GM19025 (cell line): ENCODE measurements at regions not wholly inside any gene's neighbourhood (a gene's known extent, or its start where the extent isn't known, plus 50 kb on each side); places are given as distances from the start of the nearest gene placed in this dataset.

Source experiments
- ATAC-seq: cut with Tn5 transposase; IDR thresholded peaks from one replicate; pipeline ENCODE4 v1.9.1; 2021; ENCODE audit warnings: mild to moderate bottlenecking, low read depth, moderate library complexity; ENCODE audit not compliant: unreplicated experiment

- no peak for ATAC-seq
Observed at GRCh38 chr3:59654123-59654479, 604.3 kb upstream of the CFAP20DC start.

DNA sequence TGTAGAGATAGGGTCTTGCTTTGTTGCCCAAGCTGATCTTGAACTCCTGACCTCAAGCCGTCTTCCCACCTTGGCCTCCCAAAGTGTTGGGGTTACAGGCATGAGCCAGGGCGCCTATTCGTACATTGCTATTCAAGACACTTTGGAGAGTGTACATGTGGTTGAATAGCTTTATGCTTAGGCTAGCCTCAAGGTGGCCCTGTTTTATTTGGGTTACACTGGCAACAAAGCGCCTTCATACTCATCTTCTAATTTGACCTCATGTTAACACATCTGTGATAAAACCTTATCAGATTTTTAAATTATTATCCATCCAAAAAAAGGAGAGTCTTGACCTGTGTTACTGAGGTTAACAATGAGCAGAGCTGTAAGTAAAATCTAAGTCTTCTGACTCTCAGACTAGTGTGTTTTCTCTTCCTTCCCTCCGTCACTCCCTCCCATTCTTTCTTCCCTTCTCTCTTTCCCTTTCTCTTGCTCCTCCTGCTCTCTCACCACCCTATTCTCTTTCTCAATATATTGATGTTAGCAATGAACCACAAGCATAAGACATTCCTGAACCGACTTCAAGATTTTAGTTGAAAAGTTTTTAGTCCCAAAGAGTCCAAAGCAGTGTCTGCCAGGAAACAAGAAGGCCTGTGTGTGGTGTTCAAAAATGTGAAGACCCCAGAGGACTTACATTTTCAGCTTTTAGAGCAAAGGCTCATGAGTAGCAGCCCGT is 603.7 kb upstream of the CFAP20DC start:
- no peak for ATAC-seq

DNA sequence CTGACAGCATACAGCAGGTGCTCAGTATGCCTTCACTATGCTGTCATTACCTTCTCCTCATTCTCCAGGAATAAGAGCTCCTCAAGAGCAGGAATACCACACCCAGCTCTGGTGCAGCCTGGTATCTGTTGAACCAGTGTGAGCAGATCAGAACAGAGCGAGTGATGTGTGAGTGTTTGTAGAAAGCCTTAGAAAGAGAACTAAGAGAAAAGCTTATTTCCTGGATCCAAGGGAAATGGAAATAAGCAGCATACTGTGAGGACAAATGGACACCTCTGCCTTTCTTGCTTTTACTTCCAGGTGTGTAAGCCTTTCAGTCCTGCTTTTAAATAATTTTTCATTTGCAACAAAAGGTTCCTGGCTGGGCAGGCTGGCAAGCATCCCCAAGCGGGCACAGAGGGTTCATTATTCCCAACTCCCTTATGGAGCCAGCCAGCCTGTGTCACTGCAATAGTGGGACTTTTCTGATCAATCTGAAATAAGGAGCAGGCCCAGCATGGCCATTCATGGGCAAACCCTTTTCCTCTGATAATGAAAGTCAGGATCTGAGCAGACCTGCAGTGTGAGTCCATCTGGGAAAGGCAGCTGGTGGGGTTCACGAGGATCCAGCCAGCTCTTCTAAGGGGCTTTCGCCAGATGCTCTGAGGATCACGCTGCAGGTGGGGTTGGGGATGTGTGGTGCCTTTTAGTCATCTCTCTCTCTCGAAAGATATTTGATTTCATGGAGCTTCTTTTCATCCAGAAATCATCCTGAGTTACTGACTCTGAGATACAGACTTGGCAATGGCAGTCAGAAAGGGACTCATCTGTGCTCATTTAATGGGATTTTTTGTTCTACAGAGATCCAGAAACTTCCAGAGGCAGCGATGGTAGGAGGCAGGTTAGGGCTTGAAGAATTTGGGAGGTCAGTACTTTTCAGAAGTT is 594.9 kb upstream of the CFAP20DC start:
- no peak for ATAC-seq

DNA sequence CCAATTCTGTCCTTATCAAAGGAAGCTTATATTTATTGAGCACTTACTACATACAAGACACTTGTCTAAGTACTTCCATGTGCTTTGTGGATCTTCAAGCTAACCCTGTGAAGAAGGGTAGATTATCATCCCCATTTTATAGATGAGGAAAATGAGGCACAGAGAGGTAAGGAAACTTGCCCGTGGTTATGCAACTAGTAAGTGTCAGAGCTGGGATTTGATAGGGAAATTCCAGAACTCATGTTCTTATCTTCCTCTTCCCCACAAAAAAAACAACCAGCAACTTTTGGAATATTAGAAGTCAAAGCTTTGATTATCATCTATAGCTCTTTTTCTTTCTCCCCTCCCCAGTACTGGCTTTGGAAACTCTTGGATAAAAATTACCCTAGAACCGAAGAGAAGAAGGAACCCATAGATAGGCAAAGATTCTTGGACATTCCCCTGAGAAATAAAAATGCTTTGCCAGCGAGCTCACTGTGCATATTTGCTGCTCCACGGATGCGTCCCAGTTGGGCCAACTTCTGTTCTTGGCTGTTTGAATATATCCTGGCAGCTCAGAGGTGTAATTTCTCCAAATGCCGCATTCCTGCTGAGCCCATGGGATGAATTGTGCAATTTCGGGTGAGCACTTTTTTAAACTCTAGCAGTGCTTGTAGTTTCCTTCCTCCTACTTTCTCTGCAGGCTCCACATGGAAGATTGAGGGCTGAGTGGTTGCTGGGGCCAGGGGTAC is 591.5 kb upstream of the CFAP20DC start:
- ATAC-seq: no peak

- ATAC-seq: no peak
Observed at GRCh38 chr3:59632760-59633573, 583.1 kb upstream of the CFAP20DC start.

GRCh38 chr3:59631482-59631881 is 581.7 kb upstream of the CFAP20DC start:
- ATAC-seq: no peak

DNA sequence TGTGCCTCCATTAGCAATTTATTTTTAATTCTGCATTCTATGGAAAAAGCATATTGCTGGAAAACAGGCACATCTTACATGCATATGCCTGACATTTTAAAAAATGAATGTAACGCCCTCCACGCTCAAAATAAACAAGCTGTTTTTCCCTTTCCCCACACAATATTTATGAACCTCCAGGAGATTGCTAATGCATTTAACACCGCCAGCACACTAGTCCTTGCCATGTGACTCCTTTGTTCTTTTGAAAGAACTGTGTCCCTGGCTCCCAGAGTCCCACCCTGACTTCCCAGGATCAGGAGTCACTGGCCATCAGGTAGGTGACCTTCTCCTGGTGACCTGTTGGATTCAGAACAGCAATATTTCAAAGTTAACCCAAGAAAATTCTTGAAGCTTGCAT is 571.2 kb upstream of the CFAP20DC start:
- no peak for ATAC-seq

- ATAC-seq: no peak
Observed at GRCh38 chr3:59620325-59620724, 570.5 kb upstream of the CFAP20DC start.

DNA sequence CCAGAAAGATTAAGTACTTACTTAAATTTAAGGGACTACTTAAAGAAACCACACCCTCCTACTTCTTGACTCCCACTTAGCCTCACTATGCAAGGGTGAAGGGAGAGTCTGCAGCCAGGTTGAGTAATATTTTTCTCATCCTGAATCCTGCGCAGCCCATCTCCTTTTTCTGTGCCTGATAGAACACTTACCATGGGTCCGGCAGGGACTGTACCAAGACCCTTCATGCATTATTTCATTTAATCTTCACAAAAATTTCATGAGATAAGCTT is 562.6 kb upstream of the CFAP20DC start:
- ATAC-seq: no peak

DNA sequence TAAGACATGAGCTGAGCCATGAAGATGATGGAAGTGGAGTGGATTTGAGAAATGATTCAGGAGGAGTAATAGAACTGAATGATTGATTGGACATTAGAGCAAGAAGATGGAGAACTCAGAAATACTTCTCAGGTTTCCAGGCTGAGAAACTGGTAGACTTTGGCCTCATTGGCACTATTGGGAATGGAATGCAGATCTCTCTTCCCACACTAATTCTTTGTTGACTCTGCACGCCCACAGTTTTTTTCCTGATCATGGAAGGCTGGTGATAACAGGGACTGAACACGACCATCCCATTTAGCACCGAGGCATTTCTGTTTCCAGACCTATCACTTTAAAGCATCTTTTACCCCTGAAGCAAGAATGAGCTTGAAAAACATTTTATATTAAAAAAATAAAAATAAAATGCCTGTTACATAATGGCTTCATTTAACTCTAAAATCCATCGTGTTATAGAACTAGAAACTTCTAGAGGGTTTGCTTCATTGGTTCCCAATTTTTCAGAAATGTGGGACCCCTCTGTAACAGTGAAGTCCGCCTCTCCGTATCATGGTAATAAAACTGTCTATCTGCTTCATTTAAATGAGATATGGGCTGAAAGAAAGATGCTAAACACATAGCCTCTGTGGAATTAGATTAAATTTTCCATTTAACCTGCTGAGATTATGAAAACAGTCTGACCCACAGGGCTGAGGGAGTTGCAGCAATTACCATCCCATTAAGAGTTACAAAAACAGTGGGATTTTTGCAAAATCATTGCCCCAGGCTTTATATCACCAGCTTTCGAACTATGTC is 562.0 kb upstream of the CFAP20DC start:
- no peak for ATAC-seq

DNA sequence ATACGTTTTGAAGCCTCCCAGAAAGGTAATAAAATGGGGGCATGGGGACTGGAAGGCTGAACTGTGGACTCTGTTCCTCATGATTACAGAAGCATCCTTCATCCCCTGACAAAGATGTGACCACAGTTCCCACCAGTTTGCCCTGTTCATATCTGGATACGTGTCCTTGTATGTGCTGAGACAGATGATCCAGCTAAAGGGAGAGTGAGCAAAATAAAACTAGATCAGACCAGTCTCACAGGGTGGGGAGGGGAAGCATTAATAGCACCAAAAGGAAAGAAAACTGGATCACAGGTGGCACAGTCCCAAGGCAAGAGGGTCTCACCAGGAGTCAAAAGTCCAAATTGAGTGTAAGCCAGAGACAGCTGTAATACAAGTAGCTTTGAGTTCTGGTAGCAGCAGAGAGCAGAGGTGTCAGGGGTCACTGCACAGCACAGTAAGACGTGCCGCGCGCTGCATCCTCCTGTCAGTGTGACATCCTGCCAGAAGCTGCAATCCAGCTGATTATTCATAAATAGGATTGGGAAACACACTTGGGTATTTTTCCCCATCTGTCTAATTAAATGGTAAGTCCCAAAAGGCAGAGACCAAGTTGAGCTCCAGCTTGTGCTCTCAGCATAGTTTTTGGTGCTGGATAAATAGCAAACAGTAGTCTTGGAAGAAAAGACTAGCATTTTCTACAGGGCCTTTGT is 560.0 kb upstream of the CFAP20DC start:
- no peak for ATAC-seq

- ATAC-seq: no peak
Observed at GRCh38 chr3:59608356-59608755, 558.5 kb upstream of the CFAP20DC start.

DNA sequence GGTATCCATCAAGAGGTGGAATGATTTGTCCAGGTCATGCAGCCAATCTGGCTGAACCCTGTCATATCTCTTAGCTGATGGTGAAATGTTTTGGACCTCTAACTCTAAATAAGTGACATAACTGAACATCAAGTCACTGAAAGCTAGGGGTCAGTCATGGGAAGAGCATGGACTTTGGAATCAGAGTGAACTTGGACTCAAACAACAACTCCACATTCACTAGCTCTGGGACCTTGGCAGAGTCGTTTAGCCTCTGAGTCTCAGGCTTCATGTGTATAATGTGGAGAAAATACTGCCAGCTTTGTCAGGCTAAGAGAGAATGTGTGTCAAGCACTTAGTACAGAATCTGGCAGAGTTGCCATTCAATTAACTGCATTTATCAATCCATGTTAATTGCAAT is 557.8 kb upstream of the CFAP20DC start:
- ATAC-seq: no peak

DNA sequence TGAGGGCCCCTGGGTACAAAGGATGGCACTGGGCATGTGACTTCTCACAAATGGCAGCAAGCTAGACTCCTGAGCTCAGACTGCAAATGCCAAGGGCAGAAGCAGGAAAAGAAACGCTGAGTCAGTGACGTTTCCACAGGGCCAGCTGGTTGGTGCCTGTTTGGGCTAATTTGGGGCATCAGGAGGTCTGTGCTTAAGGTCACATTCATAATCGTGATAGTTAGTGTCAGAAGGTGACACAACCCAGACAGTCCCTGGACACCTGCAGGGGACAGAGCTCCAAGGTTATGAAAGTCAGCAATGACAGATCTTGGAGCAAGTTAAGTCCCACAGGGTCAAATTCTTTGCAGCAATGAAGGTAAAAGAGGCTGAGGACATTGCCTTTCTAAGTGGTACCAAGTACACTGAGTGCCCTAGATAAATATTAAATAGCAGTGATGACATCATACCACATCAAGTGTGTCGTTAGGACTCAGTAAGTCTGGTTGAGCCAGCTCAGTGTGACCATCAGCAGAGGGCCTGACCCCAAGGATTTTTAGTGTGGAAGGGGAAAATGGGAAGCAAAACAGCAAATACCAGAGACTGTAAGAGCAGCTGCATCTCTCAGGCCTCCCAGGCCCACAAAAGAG is 556.9 kb upstream of the CFAP20DC start:
- ATAC-seq: no peak

DNA sequence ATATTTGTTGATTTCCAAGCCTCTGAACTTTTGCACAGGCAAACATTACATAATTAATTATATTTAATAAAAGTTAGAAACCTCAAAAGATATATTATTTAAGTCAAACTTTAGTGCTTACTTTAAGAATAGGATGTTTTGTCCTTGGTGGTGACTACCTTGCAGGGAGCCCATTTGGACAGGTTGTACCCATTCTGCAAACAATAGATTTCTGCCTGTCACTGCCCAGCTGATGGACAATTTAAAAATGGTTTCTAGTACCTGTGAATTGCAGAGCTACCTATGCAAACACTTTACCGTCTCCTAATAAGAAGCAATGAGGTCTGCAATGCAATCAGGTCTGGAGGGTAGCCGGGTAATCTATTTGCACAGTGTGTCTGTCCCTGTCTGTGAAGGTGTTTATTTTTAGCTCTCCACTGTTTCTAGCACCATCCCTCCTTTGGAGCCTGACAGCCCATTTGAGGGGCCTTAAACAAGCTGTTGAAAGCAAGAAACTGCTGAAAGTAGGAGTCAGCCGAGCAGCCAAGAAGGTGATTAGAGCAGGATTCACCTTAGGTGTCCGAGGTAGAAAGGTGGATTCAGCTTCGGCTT is 556.2 kb upstream of the CFAP20DC start:
- ATAC-seq: no peak

DNA sequence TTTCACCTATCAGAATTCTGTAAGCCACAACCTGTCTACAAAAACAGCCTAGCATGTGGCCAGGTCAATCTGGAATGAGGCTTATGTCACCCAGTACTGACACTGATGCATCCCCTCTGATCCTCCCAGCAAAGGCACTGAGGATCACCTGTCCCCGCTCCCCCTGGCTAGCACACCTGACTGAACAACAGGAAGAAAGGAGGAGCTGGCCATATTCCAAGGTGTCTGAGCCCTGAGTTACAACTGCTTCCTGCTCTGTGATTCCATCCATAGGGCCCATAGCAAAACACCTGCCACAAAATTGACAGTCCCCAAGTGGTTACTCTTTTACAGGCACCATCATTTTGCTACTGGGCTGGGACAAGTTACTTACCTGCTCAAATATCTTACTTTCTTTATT is 555.5 kb upstream of the CFAP20DC start:
- no peak for ATAC-seq

GRCh38 chr3:59601486-59601885 is 551.7 kb upstream of the CFAP20DC start:
- no peak for ATAC-seq

GRCh38 chr3:59600631-59601030 is 550.8 kb upstream of the CFAP20DC start:
- no peak for ATAC-seq
